ENCODE measurements at regions not wholly inside any gene's neighbourhood (a gene's known extent, or its start where the extent isn't known, plus 50 kb on each side); places are given as distances from the start of the nearest gene placed in this dataset.

DNA sequence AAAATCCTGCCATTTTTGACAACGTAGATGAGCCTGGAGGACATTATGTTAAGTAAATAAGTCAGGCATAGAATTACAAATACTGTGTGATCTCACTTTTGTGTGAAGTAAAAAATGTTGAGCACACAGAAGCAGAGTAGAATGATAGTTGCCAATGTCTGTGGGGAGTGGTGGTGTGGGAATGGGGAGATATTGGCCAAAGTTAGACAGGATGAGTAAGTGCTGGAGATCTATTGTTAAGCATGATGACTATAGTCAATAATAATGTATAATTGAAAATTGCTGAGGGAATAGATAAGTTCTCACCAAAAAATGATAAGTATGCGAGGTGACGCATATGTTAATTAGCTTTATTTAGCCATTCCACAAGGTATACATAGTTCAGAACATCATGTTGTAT lies 92.0 kb downstream of the GPR85 start:
- Histone ChIP-seq H3K4me3 (ENCODE audit: low read depth, low read length) (no peak overlapping the region), H3K27ac (ENCODE audit: extremely low read depth, low read depth, low read length) (no peak overlapping the region), H3K4me1 (ENCODE audit: control insufficient read depth, insufficient read depth, low read length) (no peaks in the 10 kb centered on the region), H3K9me3 (ENCODE audit: control insufficient read depth, insufficient read depth, low read depth, low read length) (no peaks in the 10 kb centered on the region), H3K36me3 (ENCODE audit: control insufficient read depth in 2 of 2, insufficient read depth in 1 of 2, low read length in 2 of 2) (no peaks in the 10 kb centered on the region)
- ChIA-PET CTCF (no interaction called here), POLR2A (no interaction called here)
- no peak for TF ChIP-seq ZNF169 (tag by site-specific recombination; IDR thresholded peaks at IDR 0.05)

DNA sequence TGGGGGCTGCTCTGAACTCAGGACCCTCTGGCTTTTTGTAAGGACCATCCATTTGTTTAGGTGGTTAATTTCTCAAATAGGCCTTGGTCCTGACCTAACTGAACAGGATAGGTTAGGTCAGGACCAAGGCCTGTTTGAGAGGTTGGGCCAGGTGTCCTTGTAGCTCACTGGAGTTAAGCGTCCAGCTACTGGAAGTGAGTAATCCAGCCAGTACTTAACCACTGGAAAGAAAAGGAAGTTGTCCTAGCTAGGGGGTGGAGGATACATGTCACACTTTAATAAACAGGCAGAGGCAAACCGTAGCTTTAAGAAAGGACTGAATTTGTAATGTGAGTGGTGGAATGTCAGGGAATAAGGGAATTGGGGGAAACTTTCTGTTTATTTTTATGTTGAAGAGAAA lies 96.0 kb downstream of the GPR85 start:
- ChIA-PET CTCF (no interaction called here), POLR2A (no interaction called here)
- Histone ChIP-seq H3K27ac (ENCODE audit: extremely low read depth, low read depth, low read length) (no peak overlapping the region), H3K36me3 (ENCODE audit: control insufficient read depth in 2 of 2, insufficient read depth in 1 of 2, low read length in 2 of 2) (no peaks in the 10 kb centered on the region), H3K4me1 (ENCODE audit: control insufficient read depth, insufficient read depth, low read length) (no peaks in the 10 kb centered on the region), H3K4me3 (ENCODE audit: low read depth, low read length) (no peak overlapping the region), H3K9me3 (ENCODE audit: control insufficient read depth, insufficient read depth, low read depth, low read length) (no peaks in the 10 kb centered on the region)
- TF ChIP-seq GFI1B (tag by site-specific recombination; IDR thresholded peaks at IDR 0.05) (no peak), ZNF426 (tag by site-specific recombination; IDR thresholded peaks at IDR 0.05) (no peak), ZNF24 (tag by site-specific recombination; IDR thresholded peaks at IDR 0.05) (no peak)
- TF ChIP-seq, protein P1, sequence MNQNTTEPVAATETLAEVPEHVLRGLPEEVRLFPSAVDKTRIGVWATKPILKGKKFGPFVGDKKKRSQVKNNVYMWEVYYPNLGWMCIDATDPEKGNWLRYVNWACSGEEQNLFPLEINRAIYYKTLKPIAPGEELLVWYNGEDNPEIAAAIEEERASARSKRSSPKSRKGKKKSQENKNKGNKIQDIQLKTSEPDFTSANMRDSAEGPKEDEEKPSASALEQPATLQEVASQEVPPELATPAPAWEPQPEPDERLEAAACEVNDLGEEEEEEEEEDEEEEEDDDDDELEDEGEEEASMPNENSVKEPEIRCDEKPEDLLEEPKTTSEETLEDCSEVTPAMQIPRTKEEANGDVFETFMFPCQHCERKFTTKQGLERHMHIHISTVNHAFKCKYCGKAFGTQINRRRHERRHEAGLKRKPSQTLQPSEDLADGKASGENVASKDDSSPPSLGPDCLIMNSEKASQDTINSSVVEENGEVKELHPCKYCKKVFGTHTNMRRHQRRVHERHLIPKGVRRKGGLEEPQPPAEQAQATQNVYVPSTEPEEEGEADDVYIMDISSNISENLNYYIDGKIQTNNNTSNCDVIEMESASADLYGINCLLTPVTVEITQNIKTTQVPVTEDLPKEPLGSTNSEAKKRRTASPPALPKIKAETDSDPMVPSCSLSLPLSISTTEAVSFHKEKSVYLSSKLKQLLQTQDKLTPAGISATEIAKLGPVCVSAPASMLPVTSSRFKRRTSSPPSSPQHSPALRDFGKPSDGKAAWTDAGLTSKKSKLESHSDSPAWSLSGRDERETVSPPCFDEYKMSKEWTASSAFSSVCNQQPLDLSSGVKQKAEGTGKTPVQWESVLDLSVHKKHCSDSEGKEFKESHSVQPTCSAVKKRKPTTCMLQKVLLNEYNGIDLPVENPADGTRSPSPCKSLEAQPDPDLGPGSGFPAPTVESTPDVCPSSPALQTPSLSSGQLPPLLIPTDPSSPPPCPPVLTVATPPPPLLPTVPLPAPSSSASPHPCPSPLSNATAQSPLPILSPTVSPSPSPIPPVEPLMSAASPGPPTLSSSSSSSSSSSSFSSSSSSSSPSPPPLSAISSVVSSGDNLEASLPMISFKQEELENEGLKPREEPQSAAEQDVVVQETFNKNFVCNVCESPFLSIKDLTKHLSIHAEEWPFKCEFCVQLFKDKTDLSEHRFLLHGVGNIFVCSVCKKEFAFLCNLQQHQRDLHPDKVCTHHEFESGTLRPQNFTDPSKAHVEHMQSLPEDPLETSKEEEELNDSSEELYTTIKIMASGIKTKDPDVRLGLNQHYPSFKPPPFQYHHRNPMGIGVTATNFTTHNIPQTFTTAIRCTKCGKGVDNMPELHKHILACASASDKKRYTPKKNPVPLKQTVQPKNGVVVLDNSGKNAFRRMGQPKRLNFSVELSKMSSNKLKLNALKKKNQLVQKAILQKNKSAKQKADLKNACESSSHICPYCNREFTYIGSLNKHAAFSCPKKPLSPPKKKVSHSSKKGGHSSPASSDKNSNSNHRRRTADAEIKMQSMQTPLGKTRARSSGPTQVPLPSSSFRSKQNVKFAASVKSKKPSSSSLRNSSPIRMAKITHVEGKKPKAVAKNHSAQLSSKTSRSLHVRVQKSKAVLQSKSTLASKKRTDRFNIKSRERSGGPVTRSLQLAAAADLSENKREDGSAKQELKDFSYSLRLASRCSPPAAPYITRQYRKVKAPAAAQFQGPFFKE (tag by site-specific recombination; IDR thresholded peaks at IDR 0.05; ENCODE audit: borderline replicate concordance), result no peak
- TF ChIP-seq, protein P2, sequence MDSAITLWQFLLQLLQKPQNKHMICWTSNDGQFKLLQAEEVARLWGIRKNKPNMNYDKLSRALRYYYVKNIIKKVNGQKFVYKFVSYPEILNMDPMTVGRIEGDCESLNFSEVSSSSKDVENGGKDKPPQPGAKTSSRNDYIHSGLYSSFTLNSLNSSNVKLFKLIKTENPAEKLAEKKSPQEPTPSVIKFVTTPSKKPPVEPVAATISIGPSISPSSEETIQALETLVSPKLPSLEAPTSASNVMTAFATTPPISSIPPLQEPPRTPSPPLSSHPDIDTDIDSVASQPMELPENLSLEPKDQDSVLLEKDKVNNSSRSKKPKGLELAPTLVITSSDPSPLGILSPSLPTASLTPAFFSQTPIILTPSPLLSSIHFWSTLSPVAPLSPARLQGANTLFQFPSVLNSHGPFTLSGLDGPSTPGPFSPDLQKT (IDR thresholded peaks at IDR 0.05; ENCODE audit: borderline replicate concordance, low read depth, low read length), result no peak

DNA sequence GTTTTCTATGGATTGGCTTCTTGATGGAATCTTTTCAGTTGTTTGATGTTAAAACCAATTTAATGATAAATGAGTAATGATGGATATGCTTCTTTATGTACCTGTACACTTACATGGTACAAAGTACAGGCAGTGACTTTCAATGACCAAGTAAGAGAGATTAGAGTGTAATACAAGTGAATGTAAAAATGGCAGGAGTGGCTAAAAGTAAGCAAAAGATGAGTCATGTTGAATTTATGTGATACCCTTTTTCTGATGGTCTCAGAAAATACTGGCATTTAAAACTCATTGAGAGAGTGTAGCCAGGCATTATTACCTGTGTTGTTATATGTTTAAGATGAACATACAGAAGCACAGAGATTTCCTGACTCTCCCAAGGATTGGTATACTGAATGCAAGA lies 97.1 kb downstream of the GPR85 start:
- H3K36me3 ChIP-seq (ENCODE audit: control insufficient read depth in 2 of 2, insufficient read depth in 1 of 2, low read length in 2 of 2), result no peaks in the 10 kb centered on the region

DNA sequence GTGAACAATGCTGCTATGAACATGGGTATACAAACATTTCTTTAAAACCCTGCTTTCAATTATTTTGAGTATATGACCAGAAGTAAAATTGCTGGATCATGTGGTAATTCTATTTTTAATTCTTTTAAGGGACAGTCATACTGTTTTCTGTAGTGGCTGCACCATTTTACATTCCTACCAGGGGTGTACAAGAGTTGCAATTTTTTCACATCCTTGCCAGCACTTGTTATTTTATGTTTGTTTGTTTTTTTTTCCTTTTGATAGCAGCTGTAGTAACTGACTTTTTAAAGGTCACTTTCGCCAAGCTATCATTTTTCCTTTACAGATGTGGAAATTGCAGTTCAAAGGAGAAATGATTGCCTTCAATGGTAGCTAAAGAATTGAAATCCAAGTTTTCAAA lies 99.5 kb downstream of the GPR85 start:
- H3K4me3 ChIP-seq (ENCODE audit: low read depth, low read length), result no peak overlapping the region
- H3K9me3 ChIP-seq (ENCODE audit: control insufficient read depth, insufficient read depth, low read depth, low read length), result no peaks in the 10 kb centered on the region
- no peak overlapping the region for H3K27ac ChIP-seq (ENCODE audit: extremely low read depth, low read depth, low read length)
- H3K4me1 ChIP-seq (ENCODE audit: control insufficient read depth, insufficient read depth, low read length), result no peaks in the 10 kb centered on the region; the same call in 1 of the 2 replicates
- ChIA-PET POLR2A (no interaction called here), CTCF (no interaction called here)
- H3K36me3 ChIP-seq (ENCODE audit: control insufficient read depth in 2 of 2, insufficient read depth in 1 of 2, low read length in 2 of 2), result no peaks in the 10 kb centered on the region
- TF ChIP-seq ZNF155 (tag by site-specific recombination; IDR thresholded peaks at IDR 0.05), result no peak
- no peak for TF ChIP-seq ZNF423 (tag by site-specific recombination; IDR thresholded peaks at IDR 0.05)
- TF ChIP-seq, protein P2 (IDR thresholded peaks at IDR 0.05; ENCODE audit: borderline replicate concordance, low read depth, low read length), result no peak
- TF ChIP-seq SALL2 (tag by site-specific recombination; IDR thresholded peaks at IDR 0.05; ENCODE audit: borderline replicate concordance), result no peak
- TF ChIP-seq ZNF157 (tag by site-specific recombination; IDR thresholded peaks at IDR 0.05), result no peak
- TF ChIP-seq ZNF843 (tag by site-specific recombination; IDR thresholded peaks at IDR 0.05), result no peak
- TF ChIP-seq ZNF169 (tag by site-specific recombination; IDR thresholded peaks at IDR 0.05), result no peak
- TF ChIP-seq YY2 (tag by site-specific recombination; IDR thresholded peaks at IDR 0.05), result no peak
- TF ChIP-seq ZNF211 (tag by site-specific recombination; IDR thresholded peaks at IDR 0.05; ENCODE audit: low read depth), result no peak
- no peak for TF ChIP-seq IKZF3 (tag by site-specific recombination; IDR thresholded peaks at IDR 0.05)
- TF ChIP-seq, protein P3, sequence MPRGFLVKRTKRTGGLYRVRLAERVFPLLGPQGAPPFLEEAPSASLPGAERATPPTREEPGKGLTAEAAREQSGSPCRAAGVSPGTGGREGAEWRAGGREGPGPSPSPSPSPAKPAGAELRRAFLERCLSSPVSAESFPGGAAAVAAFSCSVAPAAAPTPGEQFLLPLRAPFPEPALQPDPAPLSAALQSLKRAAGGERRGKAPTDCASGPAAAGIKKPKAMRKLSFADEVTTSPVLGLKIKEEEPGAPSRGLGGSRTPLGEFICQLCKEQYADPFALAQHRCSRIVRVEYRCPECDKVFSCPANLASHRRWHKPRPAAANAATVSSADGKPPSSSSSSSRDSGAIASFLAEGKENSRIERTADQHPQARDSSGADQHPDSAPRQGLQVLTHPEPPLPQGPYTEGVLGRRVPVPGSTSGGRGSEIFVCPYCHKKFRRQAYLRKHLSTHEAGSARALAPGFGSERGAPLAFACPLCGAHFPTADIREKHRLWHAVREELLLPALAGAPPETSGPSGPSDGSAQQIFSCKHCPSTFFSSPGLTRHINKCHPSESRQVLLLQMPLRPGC (tag by site-specific recombination; IDR thresholded peaks at IDR 0.05), result no peak
- TF ChIP-seq ZNF76 (tag by site-specific recombination; IDR thresholded peaks at IDR 0.05; ENCODE audit: borderline replicate concordance, low read depth), result no peak
- TF ChIP-seq, protein P4, sequence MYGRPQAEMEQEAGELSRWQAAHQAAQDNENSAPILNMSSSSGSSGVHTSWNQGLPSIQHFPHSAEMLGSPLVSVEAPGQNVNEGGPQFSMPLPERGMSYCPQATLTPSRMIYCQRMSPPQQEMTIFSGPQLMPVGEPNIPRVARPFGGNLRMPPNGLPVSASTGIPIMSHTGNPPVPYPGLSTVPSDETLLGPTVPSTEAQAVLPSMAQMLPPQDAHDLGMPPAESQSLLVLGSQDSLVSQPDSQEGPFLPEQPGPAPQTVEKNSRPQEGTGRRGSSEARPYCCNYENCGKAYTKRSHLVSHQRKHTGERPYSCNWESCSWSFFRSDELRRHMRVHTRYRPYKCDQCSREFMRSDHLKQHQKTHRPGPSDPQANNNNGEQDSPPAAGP (tag by site-specific recombination; IDR thresholded peaks at IDR 0.05), result no peak

More for the DNA sequence above, 97.1 kb downstream of the GPR85 start:
- Histone ChIP-seq H3K4me3 (ENCODE audit: low read depth, low read length) (no peak overlapping the region), H3K9me3 (ENCODE audit: control insufficient read depth, insufficient read depth, low read depth, low read length) (no peaks in the 10 kb centered on the region), H3K27ac (ENCODE audit: extremely low read depth, low read depth, low read length) (no peak overlapping the region), H3K4me1 (ENCODE audit: control insufficient read depth, insufficient read depth, low read length) (no peaks in the 10 kb centered on the region)
- no peak for TF ChIP-seq ZNF10 (tag by site-specific recombination; IDR thresholded peaks at IDR 0.05)
- ChIA-PET CTCF (interaction anchor here (0.6 kb wide), 1 partner anchor 307 kb away, joined by 3 read pairs; no protein-coding TSS in a partner anchor), POLR2A (no interaction called here)
